Hepatocyte (in vitro differentiated cells): ENCODE measurements at regions not wholly inside any gene's neighbourhood (a gene's known extent, or its start where the extent isn't known, plus 50 kb on each side); places are given as distances from the start of the nearest gene placed in this dataset.

Source experiments
- DNase-seq: peaks from one replicate; pipeline ENCODE4 v3.0.0-alpha.2; 2016; ENCODE audit warnings: low spot score
- H2AFZ ChIP-seq: fragments of 200-600 bp; sonication (generic); 2 replicates; pipeline ENCODE4 v1.6.0; 2016; ENCODE audit warnings: antibody characterized with exemption, mild to moderate bottlenecking
- H3K27ac ChIP-seq: fragments of 200-600 bp; sonication (generic); 2 replicates; pipeline ENCODE4 v1.5.1; 2016; ENCODE audit warnings: mild to moderate bottlenecking
- H3K27me3 ChIP-seq: fragments of 200-600 bp; sonication (generic); 2 replicates; pipeline ENCODE4 v1.6.1; 2016
- H3K36me3 ChIP-seq: fragments of 200-600 bp; sonication (generic); replicated peaks from 2 replicates; pipeline ENCODE4 v1.5.1; 2016; ENCODE audit warnings: low read depth; ENCODE audit not compliant: insufficient read depth
- H3K4me1 ChIP-seq: fragments of 200-600 bp; sonication (generic); 2 replicates; pipeline ENCODE4 v1.5.1; 2016; ENCODE audit warnings: mild to moderate bottlenecking, moderate library complexity; ENCODE audit not compliant: insufficient read depth
- H3K4me2 ChIP-seq: fragments of 200-600 bp; sonication (generic); 2 replicates; pipeline ENCODE4 v1.6.0; 2016
- H3K4me3 ChIP-seq: fragments of 200-600 bp; sonication (generic); 2 replicates; pipeline ENCODE4 v1.5.1; 2016; ENCODE audit warnings: mild to moderate bottlenecking
- H3K79me2 ChIP-seq: fragments of 200-600 bp; sonication (generic); 2 replicates; pipeline ENCODE4 v1.6.0; 2017; ENCODE audit warnings: mild to moderate bottlenecking
- H3K9me2 ChIP-seq: fragments of 200-600 bp; sonication (generic); replicated peaks from 2 replicates; pipeline ENCODE4 v1.6.0; 2017; ENCODE audit warnings: mild to moderate bottlenecking; ENCODE audit not compliant: insufficient read depth
- H3K9me3 ChIP-seq: fragments of 200-600 bp; sonication (generic); 2 replicates; pipeline ENCODE4 v1.5.1; 2016; ENCODE audit warnings: low read depth, mild to moderate bottlenecking
- H4K20me1 ChIP-seq: fragments of 200-600 bp; sonication (generic); 2 replicates; pipeline ENCODE4 v1.6.0; 2016; ENCODE audit warnings: mild to moderate bottlenecking; ENCODE audit not compliant: insufficient read depth, poor library complexity, severe bottlenecking
- EZH2 ChIP-seq: fragments of 200-600 bp; sonication (generic); IDR thresholded peaks from 2 replicates; pipeline ENCODE4 v1.6.1; 2016; ENCODE audit warnings: antibody characterized with exemption, mild to moderate bottlenecking, borderline replicate concordance
- EZH2phosphoT487 ChIP-seq: fragments of 200-600 bp; sonication (generic); IDR thresholded peaks from one replicate; pipeline ENCODE4 v1.6.1; 2018; ENCODE audit warnings: antibody characterized with exemption, mild to moderate bottlenecking, low read depth, moderate library complexity; ENCODE audit not compliant: unreplicated experiment, severe bottlenecking
- WGBS: methylation state at CpG from one replicate; pipeline ENCODE4 v1.1.6; 2016; ENCODE audit warnings: low lambda C conversion rate; ENCODE audit errors: missing lambda C conversion rate; 5-methylcytosine and 5-hydroxymethylcytosine counted together
- TF ChIP-seq, protein P1 (sequence below): fragments of 200-600 bp; sonication (generic); IDR thresholded peaks from 2 replicates; pipeline ENCODE4 v1.5.1; 2016; ENCODE audit warnings: antibody characterized with exemption, mild to moderate bottlenecking; ENCODE audit not compliant: poor library complexity

DNA sequence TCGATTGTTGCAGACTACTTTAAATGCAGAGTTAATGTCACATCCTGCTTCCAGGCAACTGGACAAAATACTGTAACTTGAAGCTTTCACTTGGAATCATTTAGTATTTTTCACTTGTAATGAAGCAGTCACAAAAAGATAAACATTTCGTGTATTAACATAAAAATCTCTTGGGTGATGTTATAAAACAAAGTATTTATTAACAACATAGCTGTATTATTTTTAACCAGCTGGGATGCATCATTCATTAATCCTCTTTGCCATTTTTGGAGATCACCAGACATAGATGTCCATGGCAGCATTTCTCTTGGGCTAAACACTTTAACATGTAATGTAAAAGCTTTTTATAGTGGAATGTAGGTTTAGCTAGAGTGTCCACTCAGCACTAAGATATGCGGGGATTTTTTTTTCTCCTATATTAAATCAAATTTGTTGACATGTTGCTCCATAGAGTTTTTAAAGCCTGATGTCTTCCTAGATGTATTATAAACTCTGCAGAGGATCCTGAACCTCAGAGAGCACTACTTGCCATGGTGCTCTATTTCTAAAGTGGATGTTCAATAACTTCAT, 193.7 kb upstream of the SPANXN4 start:
- H3K79me2 ChIP-seq = no peaks in the 10 kb centered on the region
- 62% methylated on average over 3 of the region's 3 CpGs for WGBS

DNA sequence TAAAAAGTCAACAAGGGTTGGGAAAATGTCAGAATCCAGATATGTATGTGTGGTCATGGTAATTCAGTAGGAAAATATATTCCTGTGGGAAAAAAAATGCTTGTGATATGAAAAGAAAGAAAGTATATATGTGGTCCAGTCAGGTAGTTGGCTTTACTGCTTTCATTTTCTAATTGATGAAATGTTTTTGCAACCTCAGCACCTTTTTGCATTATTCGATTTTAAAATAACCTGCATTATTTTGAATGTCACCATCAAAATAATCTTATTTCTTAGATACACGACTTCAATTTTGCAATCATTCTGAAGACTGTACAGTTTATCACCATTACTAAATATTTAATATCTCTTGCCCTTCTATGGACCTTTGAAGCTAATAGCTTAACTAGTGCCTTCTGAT, 170.8 kb upstream of the SPANXN4 start:
- Histone ChIP-seq H3K27ac (no peak overlapping the region), H3K27me3 (no peaks in the 10 kb centered on the region), H3K4me2 (no peak overlapping the region), H2AFZ (no peak overlapping the region), H3K36me3 (no peaks in the 10 kb centered on the region), H3K4me3 (no peak overlapping the region), H4K20me1 (no peaks in the 10 kb centered on the region), H3K79me2 (no peaks in the 10 kb centered on the region), H3K9me3 (no peaks in the 10 kb centered on the region), H3K4me1 (no peaks in the 10 kb centered on the region), H3K9me2 (no peaks in the 10 kb centered on the region)
- DNase-seq = no peak
- TF ChIP-seq EZH2 (no peak), EZH2phosphoT487 (no peak)
- TF ChIP-seq, protein P1, sequence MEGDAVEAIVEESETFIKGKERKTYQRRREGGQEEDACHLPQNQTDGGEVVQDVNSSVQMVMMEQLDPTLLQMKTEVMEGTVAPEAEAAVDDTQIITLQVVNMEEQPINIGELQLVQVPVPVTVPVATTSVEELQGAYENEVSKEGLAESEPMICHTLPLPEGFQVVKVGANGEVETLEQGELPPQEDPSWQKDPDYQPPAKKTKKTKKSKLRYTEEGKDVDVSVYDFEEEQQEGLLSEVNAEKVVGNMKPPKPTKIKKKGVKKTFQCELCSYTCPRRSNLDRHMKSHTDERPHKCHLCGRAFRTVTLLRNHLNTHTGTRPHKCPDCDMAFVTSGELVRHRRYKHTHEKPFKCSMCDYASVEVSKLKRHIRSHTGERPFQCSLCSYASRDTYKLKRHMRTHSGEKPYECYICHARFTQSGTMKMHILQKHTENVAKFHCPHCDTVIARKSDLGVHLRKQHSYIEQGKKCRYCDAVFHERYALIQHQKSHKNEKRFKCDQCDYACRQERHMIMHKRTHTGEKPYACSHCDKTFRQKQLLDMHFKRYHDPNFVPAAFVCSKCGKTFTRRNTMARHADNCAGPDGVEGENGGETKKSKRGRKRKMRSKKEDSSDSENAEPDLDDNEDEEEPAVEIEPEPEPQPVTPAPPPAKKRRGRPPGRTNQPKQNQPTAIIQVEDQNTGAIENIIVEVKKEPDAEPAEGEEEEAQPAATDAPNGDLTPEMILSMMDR = no peak
- WGBS = 62% methylated on average over 2 of the region's 2 CpGs

More for the DNA sequence above, 193.7 kb upstream of the SPANXN4 start:
- H3K9me2 ChIP-seq = no peaks in the 10 kb centered on the region
- no peaks in the 10 kb centered on the region for H4K20me1 ChIP-seq
- no peaks in the 10 kb centered on the region for H3K27me3 ChIP-seq
- H3K36me3 ChIP-seq = no peaks in the 10 kb centered on the region
- no peaks in the 10 kb centered on the region for H3K4me1 ChIP-seq
- no peak overlapping the region for H3K27ac ChIP-seq
- no peaks in the 10 kb centered on the region for H3K9me3 ChIP-seq
- H3K4me2 ChIP-seq = no peak overlapping the region
- no peak for DNase-seq
- H2AFZ ChIP-seq = no peak overlapping the region
- TF ChIP-seq, protein P1 = no peak
- TF ChIP-seq EZH2phosphoT487 = no peak
- TF ChIP-seq EZH2 = no peak
- H3K4me3 ChIP-seq = no peak overlapping the region

DNA sequence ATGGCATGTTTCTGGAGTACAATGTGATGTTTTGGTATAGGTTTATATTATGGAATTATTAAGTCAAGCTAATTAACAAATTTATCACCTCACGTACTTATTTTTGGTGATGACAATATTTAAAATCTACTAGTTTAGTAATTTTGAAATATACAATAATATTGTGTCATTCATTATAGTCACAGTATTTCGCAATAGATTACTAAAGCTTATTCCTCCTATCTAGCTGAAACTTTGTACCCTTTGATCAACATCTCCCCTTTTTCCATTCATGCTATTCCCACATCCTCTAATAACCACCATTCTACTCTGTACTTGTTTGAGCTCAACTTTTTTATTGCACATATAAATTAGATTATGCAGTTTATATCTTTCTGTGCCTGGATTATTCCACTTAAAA, 164.8 kb upstream of the SPANXN4 start:
- H2AFZ ChIP-seq = no peak overlapping the region
- 77% methylated on average over 2 of the region's 2 CpGs for WGBS
- no peaks in the 10 kb centered on the region for H3K9me2 ChIP-seq
- no peaks in the 10 kb centered on the region for H3K27me3 ChIP-seq
- no peak overlapping the region for H3K27ac ChIP-seq
- DNase-seq = no peak
- TF ChIP-seq EZH2 (no peak), EZH2phosphoT487 (no peak)
- TF ChIP-seq, protein P1 = no peak
- no peaks in the 10 kb centered on the region for H4K20me1 ChIP-seq
- H3K9me3 ChIP-seq = no peaks in the 10 kb centered on the region
- H3K4me3 ChIP-seq = no peak overlapping the region
- H3K36me3 ChIP-seq = no peaks in the 10 kb centered on the region
- H3K4me1 ChIP-seq = no peaks in the 10 kb centered on the region
- no peak overlapping the region for H3K4me2 ChIP-seq
- no peaks in the 10 kb centered on the region for H3K79me2 ChIP-seq
